ENCODE measurements at regions not wholly inside any gene's neighbourhood (a gene's known extent, or its start where the extent isn't known, plus 50 kb on each side); places are given as distances from the start of the nearest gene placed in this dataset.

DNA sequence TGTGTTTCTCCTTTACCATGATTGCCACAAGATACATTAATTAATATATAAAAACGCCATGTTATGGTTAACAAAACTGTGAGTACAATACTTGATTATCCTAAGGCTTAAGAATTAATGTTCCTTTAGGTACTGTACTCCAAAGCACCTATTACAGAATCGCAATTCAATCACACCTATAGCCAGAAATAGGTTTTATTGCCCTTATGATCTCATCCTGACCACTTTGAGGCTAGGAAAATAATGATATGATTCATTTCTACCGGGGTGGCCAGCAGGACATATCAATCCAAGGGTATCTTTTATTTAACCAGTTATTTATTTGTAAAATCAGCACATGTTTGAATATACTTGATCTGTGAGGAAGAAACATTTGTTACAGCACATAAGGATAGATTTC, 396.6 kb upstream of the GJE1 start:
- WGBS, 2 donors: 84 to 90% methylated on average over 3 of the region's 3 CpGs
- no peaks in the 10 kb centered on the region for H3K36me3 ChIP-seq (ENCODE audit: low read depth, missing control alignments)

DNA sequence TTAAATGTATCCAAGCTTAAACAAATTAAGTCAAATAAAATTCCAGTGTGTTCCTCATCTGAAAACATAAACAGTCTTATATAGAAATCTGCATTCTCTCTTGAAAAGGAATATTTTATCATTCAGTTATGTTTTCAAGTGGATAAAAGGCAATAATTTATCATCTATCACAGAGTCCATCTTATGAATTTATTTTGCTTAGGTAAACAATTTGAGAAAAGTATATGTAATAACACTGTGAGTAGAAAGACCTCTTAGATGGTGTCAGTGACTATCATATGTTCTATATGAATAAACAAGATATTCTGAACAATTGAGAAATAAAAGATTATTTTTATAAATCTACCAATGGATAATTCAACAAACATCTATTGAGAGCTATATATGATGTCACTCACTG, 397.6 kb upstream of the GJE1 start:
- no peak for DNase-seq
- H3K4me3 ChIP-seq: no peak overlapping the region
- H3K27ac ChIP-seq: no peak overlapping the region
- H3K27me3 ChIP-seq: no peaks in the 10 kb centered on the region
- no peaks in the 10 kb centered on the region for H3K9me3 ChIP-seq
- intact Hi-C loops (cut with DNase I; ENCODE audit: low total_unique reads): no loop called here
- no peaks in the 10 kb centered on the region for H3K4me1 ChIP-seq
- TF ChIP-seq POLR2A (IDR thresholded peaks at IDR 0.05): no peak
- TF ChIP-seq, protein P1, sequence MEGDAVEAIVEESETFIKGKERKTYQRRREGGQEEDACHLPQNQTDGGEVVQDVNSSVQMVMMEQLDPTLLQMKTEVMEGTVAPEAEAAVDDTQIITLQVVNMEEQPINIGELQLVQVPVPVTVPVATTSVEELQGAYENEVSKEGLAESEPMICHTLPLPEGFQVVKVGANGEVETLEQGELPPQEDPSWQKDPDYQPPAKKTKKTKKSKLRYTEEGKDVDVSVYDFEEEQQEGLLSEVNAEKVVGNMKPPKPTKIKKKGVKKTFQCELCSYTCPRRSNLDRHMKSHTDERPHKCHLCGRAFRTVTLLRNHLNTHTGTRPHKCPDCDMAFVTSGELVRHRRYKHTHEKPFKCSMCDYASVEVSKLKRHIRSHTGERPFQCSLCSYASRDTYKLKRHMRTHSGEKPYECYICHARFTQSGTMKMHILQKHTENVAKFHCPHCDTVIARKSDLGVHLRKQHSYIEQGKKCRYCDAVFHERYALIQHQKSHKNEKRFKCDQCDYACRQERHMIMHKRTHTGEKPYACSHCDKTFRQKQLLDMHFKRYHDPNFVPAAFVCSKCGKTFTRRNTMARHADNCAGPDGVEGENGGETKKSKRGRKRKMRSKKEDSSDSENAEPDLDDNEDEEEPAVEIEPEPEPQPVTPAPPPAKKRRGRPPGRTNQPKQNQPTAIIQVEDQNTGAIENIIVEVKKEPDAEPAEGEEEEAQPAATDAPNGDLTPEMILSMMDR (IDR thresholded peaks at IDR 0.05): no peak
- no peaks in the 10 kb centered on the region for H3K36me3 ChIP-seq (ENCODE audit: low read depth, missing control alignments)

More for the DNA sequence above, 396.6 kb upstream of the GJE1 start:
- DNase-seq: no peak
- no peaks in the 10 kb centered on the region for H3K4me1 ChIP-seq
- intact Hi-C loops (cut with DNase I; ENCODE audit: low total_unique reads): no loop called here
- H3K27me3 ChIP-seq: no peaks in the 10 kb centered on the region
- no peak overlapping the region for H3K4me3 ChIP-seq
- TF ChIP-seq, protein P1 (IDR thresholded peaks at IDR 0.05): no peak
- TF ChIP-seq POLR2A (IDR thresholded peaks at IDR 0.05): no peak
- H3K27ac ChIP-seq: no peak overlapping the region
- H3K9me3 ChIP-seq: no peaks in the 10 kb centered on the region

DNA sequence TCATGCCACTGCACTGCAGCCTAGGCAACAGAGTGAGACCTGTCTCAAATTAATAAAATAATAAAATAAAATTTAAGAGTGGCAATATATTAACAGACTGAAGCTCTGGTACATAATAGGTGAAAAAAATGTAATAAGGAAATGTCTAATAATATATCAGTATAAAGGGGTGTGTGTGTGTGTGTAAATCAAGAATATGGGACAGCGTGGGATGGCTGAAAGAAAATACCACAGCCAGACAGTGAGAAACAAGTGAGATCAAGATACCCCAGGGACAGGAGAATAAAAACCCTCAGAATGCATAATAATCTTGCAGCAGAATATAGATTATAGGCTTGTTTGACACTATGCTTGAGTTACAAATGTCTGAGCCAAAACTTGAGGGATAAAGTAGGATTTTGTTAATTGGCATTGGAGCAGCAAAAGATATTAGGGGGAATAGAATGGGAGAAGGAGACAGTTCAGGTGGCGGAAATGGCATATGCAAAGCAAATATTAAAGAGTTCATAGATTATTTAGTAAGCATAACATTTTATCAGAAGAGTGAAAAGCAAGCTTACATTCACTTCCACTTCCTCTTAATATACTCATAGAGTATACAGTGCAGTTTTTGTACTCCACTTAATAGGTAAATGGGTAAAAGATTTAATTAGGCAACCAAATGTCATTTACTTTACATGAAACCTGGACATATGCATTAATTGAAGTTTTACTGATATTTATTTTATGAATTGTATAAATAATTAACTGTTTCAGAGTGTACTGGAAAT, 398.5 kb upstream of the GJE1 start:
- WGBS, 2 donors: 87 to 88% methylated on average over 2 of the region's 2 CpGs
- no peak for DNase-seq
- Histone ChIP-seq H3K9me3 (no peaks in the 10 kb centered on the region), H3K4me1 (no peaks in the 10 kb centered on the region), H3K4me3 (no peak overlapping the region), H3K27ac (no peak overlapping the region), H3K27me3 (no peaks in the 10 kb centered on the region), H3K36me3 (ENCODE audit: low read depth, missing control alignments) (no peaks in the 10 kb centered on the region)
- TF ChIP-seq POLR2A (IDR thresholded peaks at IDR 0.05): no peak
- TF ChIP-seq, protein P1 (IDR thresholded peaks at IDR 0.05): no peak
- intact Hi-C loops (cut with DNase I; ENCODE audit: low total_unique reads): no loop called here

DNA sequence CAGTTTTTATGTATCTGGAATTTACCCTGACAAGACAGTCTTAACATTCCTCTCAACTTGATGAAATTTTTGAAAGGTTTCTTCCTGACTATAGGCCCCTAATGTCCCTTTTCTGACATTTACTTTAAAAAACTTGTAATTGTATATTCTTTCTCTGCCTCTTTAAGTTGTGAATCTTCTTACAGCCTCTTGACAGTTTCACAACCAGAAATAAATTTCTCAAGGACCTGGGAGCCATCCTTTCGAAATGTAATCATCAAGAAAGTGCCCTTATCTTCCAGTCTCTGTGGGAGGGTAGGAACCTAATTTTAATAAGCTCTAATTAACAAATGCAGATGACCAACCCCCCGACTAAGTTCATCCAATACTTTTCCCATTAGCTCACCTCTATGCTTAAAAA, 403.6 kb upstream of the GJE1 start:
- DNase-seq: no peak
- no peaks in the 10 kb centered on the region for H3K36me3 ChIP-seq (ENCODE audit: low read depth, missing control alignments)
- H3K9me3 ChIP-seq: no peaks in the 10 kb centered on the region
- no peaks in the 10 kb centered on the region for H3K4me1 ChIP-seq
- H3K27me3 ChIP-seq: no peaks in the 10 kb centered on the region
- TF ChIP-seq POLR2A (IDR thresholded peaks at IDR 0.05): no peak
- TF ChIP-seq, protein P1 (IDR thresholded peaks at IDR 0.05): no peak
- intact Hi-C loops (cut with DNase I; ENCODE audit: low total_unique reads): no loop called here
- 32 to 42% methylated on average over 2 of the region's 2 CpGs for WGBS, 2 donors
- H3K4me3 ChIP-seq: no peak overlapping the region
- no peak overlapping the region for H3K27ac ChIP-seq

DNA sequence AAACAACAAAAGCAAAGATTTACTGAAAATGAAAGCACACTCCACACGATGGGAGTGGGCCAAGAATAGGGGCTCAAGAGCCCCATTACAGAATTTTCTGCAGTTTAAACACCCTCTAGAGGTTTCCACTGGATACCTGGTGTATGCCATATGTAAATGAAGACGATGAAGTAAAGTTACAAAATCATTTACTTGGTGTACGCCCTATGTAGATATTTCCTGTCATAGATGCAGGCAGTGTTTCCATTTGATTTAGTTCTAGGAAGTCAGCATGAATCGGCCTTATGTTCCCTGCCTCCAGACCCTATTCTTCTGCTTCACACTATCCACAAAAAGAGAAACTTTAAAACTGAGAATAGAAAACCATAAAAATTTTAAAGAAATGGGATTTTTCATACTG, 404.4 kb upstream of the GJE1 start:
- Histone ChIP-seq H3K27me3 (no peaks in the 10 kb centered on the region), H3K4me3 (no peak overlapping the region), H3K36me3 (ENCODE audit: low read depth, missing control alignments) (no peaks in the 10 kb centered on the region), H3K4me1 (no peaks in the 10 kb centered on the region), H3K27ac (no peak overlapping the region), H3K9me3 (no peaks in the 10 kb centered on the region)
- intact Hi-C loops (cut with DNase I; ENCODE audit: low total_unique reads): no loop called here
- WGBS, 2 donors: 70 to 72% methylated on average over 4 of the region's 4 CpGs
- DNase-seq: no peak
- TF ChIP-seq POLR2A (IDR thresholded peaks at IDR 0.05): no peak
- TF ChIP-seq, protein P1 (IDR thresholded peaks at IDR 0.05): no peak
